H9 (cell line): ENCODE measurements at regions not wholly inside any gene's neighbourhood (a gene's known extent, or its start where the extent isn't known, plus 50 kb on each side); places are given as distances from the start of the nearest gene placed in this dataset.

Experiments used
- DNase-seq: peaks from one replicate; pipeline ENCODE4 v3.0.0-alpha.2; 2017
- H2AFZ ChIP-seq: one replicate; pipeline ENCODE4 v1.6.1; 2013; ENCODE audit warnings: mild to moderate bottlenecking, low read length, control low read depth, moderate library complexity
- H2AK5ac ChIP-seq: 2 replicates; pipeline ENCODE4 v1.6.1; 2013; ENCODE audit warnings: low read length, control low read depth, mixed read lengths; ENCODE audit not compliant: insufficient read length
- H2BK120ac ChIP-seq: one replicate; pipeline ENCODE4 v1.6.1; 2013; ENCODE audit warnings: low read depth, mild to moderate bottlenecking, low read length, control low read depth, inconsistent platforms; ENCODE audit not compliant: poor library complexity, severe bottlenecking
- H2BK12ac ChIP-seq: 2 replicates; pipeline ENCODE4 v1.6.1; 2013; ENCODE audit warnings: low read length, control low read depth, mixed read lengths, low read depth; ENCODE audit not compliant: insufficient read length
- H2BK15ac ChIP-seq: 2 replicates; pipeline ENCODE4 v1.6.1; 2013; ENCODE audit warnings: low read depth, low read length, control low read depth
- H2BK20ac ChIP-seq: one replicate; pipeline ENCODE4 v1.6.1; 2013; ENCODE audit warnings: low read depth, mild to moderate bottlenecking, low read length, control low read depth, inconsistent platforms; ENCODE audit not compliant: poor library complexity, severe bottlenecking
- H2BK5ac ChIP-seq: 2 replicates; pipeline ENCODE4 v1.6.1; 2013; ENCODE audit warnings: low read length, control low read depth, mixed read lengths; ENCODE audit not compliant: insufficient read length
- H3K14ac ChIP-seq: 2 replicates; pipeline ENCODE4 v1.6.1; 2013; ENCODE audit warnings: low read length, control low read depth; ENCODE audit not compliant: insufficient read depth
- H3K18ac ChIP-seq: 2 replicates; pipeline ENCODE4 v1.6.1; 2013; ENCODE audit warnings: low read depth, mild to moderate bottlenecking, mixed read lengths, low read length, control low read depth; ENCODE audit not compliant: insufficient read length
- H3K23ac ChIP-seq: 2 replicates; pipeline ENCODE4 v1.6.1; 2013; ENCODE audit warnings: low read length, control low read depth, mixed read lengths, low read depth; ENCODE audit not compliant: insufficient read length
- H3K23me2 ChIP-seq: 2 replicates; pipeline ENCODE4 v1.6.1; 2013; ENCODE audit warnings: low read depth, mild to moderate bottlenecking, mixed read lengths, low read length, control low read depth; ENCODE audit not compliant: insufficient read length, poor library complexity, severe bottlenecking
- H3K27ac ChIP-seq: 2 replicates; pipeline ENCODE4 v1.5.1; 2013; ENCODE audit warnings: low read length, control low read depth, mixed read lengths, low read depth; ENCODE audit not compliant: insufficient read length
- H3K27me3 ChIP-seq: 2 replicates; pipeline ENCODE4 v1.6.1; 2013; ENCODE audit warnings: low read length, control low read depth, inconsistent platforms; ENCODE audit not compliant: insufficient read depth
- H3K4ac ChIP-seq: 2 replicates; pipeline ENCODE4 v1.6.1; 2013; ENCODE audit warnings: low read depth, mild to moderate bottlenecking, control low read depth, inconsistent platforms, low read length, moderate library complexity
- H3K4me1 ChIP-seq: 2 replicates; pipeline ENCODE4 v1.6.1; 2013; ENCODE audit warnings: low read length, control low read depth, inconsistent platforms; ENCODE audit not compliant: insufficient read depth
- H3K4me2 ChIP-seq: 2 replicates; pipeline ENCODE4 v1.6.1; 2013; ENCODE audit warnings: low read length, control low read depth, mixed read lengths; ENCODE audit not compliant: insufficient read length, insufficient read depth
- H3K56ac ChIP-seq: 2 replicates; pipeline ENCODE4 v1.6.1; 2013; ENCODE audit warnings: low read depth, mild to moderate bottlenecking, mixed read lengths, low read length, control low read depth; ENCODE audit not compliant: insufficient read length
- H3K79me1 ChIP-seq: 2 replicates; pipeline ENCODE4 v1.6.1; 2013; ENCODE audit warnings: low read depth, mild to moderate bottlenecking, moderate library complexity, low read length, control low read depth, inconsistent platforms; ENCODE audit not compliant: insufficient read depth, poor library complexity, severe bottlenecking
- H3K79me2 ChIP-seq: 2 replicates; pipeline ENCODE4 v1.6.1; 2013; ENCODE audit warnings: low read length, control low read depth, inconsistent platforms; ENCODE audit not compliant: insufficient read depth
- H3K9ac ChIP-seq: 2 replicates; pipeline ENCODE4 v1.6.1; 2013; ENCODE audit warnings: low read length, control low read depth, mixed read lengths; ENCODE audit not compliant: insufficient read length; ENCODE audit errors: extremely low read depth
- H3K9me3 ChIP-seq: one replicate; pipeline ENCODE4 v1.6.1; 2013; ENCODE audit warnings: low read depth, low read length, inconsistent platforms; ENCODE audit not compliant: control insufficient read depth
- H3T11ph ChIP-seq: one replicate; pipeline ENCODE4 v1.6.1; 2013; ENCODE audit warnings: mild to moderate bottlenecking, low read length, control low read depth, inconsistent platforms
- H4K20me1 ChIP-seq: one replicate; pipeline ENCODE4 v1.6.1; 2013; ENCODE audit not compliant: control insufficient read depth, insufficient read length, insufficient read depth
- H4K5ac ChIP-seq: 2 replicates; pipeline ENCODE4 v1.6.1; 2013; ENCODE audit warnings: low read depth, mild to moderate bottlenecking, mixed read lengths, low read length, control low read depth; ENCODE audit not compliant: insufficient read length
- H4K8ac ChIP-seq: replicated peaks from 2 replicates; pipeline ENCODE4 v1.6.1; 2013; ENCODE audit warnings: low read length, control low read depth, mixed read lengths, low read depth; ENCODE audit not compliant: insufficient read length
- H4K91ac ChIP-seq: 2 replicates; pipeline ENCODE4 v1.6.1; 2013; ENCODE audit warnings: low read depth, mild to moderate bottlenecking, moderate library complexity, mixed read lengths, low read length, control low read depth; ENCODE audit not compliant: insufficient read length
- H3K27ac Mint-ChIP-seq, 3 experiments: 2 replicates in 2 of 3; 3 replicates in 1 of 3; pipeline ENCODE4 v1.8.0; 2020 to 2021; ENCODE audit warnings: mixed read lengths in 3 of 3, mild to moderate bottlenecking in 1 of 3, moderate library complexity in 1 of 3
- H3K27me3 Mint-ChIP-seq: 2 replicates; pipeline ENCODE4 v1.8.0; 2021; ENCODE audit warnings: low read depth, mild to moderate bottlenecking, moderate library complexity, mixed read lengths
- H3K36me3 Mint-ChIP-seq, 3 experiments: 2 replicates in 2 of 3; 3 replicates in 1 of 3; pipeline ENCODE4 v1.8.0; 2020 to 2021; ENCODE audit warnings: low read depth in 3 of 3, mixed read lengths in 3 of 3; ENCODE audit not compliant: insufficient read depth in 1 of 3
- H3K4me1 Mint-ChIP-seq, 2 experiments: 2 replicates each; pipeline ENCODE4 v1.8.0; 2020; ENCODE audit warnings: mixed read lengths in 2 of 2
- H3K4me3 Mint-ChIP-seq, 2 experiments: 2 replicates in 1 of 2; 3 replicates in 1 of 2; pipeline ENCODE4 v1.8.0; 2020 to 2021; ENCODE audit warnings: mild to moderate bottlenecking in 2 of 2, mixed read lengths in 2 of 2, moderate library complexity in 1 of 2
- H3K9me3 Mint-ChIP-seq, 2 experiments: 2 replicates in 1 of 2; 3 replicates in 1 of 2; pipeline ENCODE4 v1.8.0; 2020; ENCODE audit warnings: mild to moderate bottlenecking in 2 of 2, mixed read lengths in 2 of 2, moderate library complexity in 1 of 2
- CTCF ChIP-seq: fragments of 200-600 bp; sonication (generic); conservative IDR thresholded peaks from 3 replicates; pipeline ENCODE4 v1.8.0; 2021; ENCODE audit warnings: antibody characterized with exemption, mild to moderate bottlenecking
- WGBS: extraction: QIAGEN DNeasy Blood & Tissue Kit; methylation state at CpG from one replicate; pipeline ENCODE4 v1.1.7; 2013; ENCODE audit warnings: missing lambda C conversion rate, low lambda C conversion rate, mixed read lengths; ENCODE audit not compliant: insufficient read length; ENCODE audit errors: extremely low coverage; 5-methylcytosine and 5-hydroxymethylcytosine counted together

- H3K18ac ChIP-seq, result no peak overlapping the region
- no peaks in the 10 kb centered on the region for H3K79me1 ChIP-seq
- no peak overlapping the region for H2AFZ ChIP-seq
- no peak overlapping the region for H3K14ac ChIP-seq
- Mint-ChIP-seq H3K4me1 (peaks cover 10 to 19% of the 10 kb centered on the region in 2 experiments), H3K4me3 (no peak overlapping the region), H3K27ac (no peak overlapping the region), H3K36me3 (no peaks in the 10 kb centered on the region), H3K27me3 (peaks cover 2% of the 10 kb centered on the region), H3K9me3 (0 out of 5 replicates have a peak, but pooled peaks cover 0 to 2% of the 10 kb centered on the region in 2 experiments)
- no peak overlapping the region for H3K4ac ChIP-seq
- no peak overlapping the region for H4K5ac ChIP-seq
- H3K9me3 ChIP-seq, result no peaks in the 10 kb centered on the region
- no peak overlapping the region for H2BK20ac ChIP-seq
- no CpG with 5 or more reads among the region's 2 CpGs for WGBS
- H3K27me3 ChIP-seq, result no peaks in the 10 kb centered on the region
- H4K8ac ChIP-seq, result no peak overlapping the region
- no peak overlapping the region for H3K23ac ChIP-seq
- no peak overlapping the region for H2BK5ac ChIP-seq
- H3K4me2 ChIP-seq, result no peak overlapping the region
- H2BK12ac ChIP-seq, result no peak overlapping the region
- H3K27ac ChIP-seq, result no peak overlapping the region
- H4K91ac ChIP-seq, result no peak overlapping the region
- no peak overlapping the region for H2BK120ac ChIP-seq
- TF ChIP-seq CTCF, result no peak
- DNase-seq, result no peak
- H2BK15ac ChIP-seq, result no peak overlapping the region
- no peak overlapping the region for H3T11ph ChIP-seq
- no peak overlapping the region for H3K56ac ChIP-seq
- H2AK5ac ChIP-seq, result no peak overlapping the region
- no peaks in the 10 kb centered on the region for H4K20me1 ChIP-seq
- no peak overlapping the region for H3K9ac ChIP-seq
- H3K4me1 ChIP-seq, result peaks cover 8% of the 10 kb centered on the region; the same call in 1 of the 2 replicates
- no peaks in the 10 kb centered on the region for H3K79me2 ChIP-seq
- no peaks in the 10 kb centered on the region for H3K23me2 ChIP-seq
Measured at GRCh38 chr14:38129192-38129591, 78.5 kb upstream of the SSTR1 start.
